H1 (cell line): ENCODE measurements at regions not wholly inside any gene's neighbourhood (a gene's known extent, or its start where the extent isn't known, plus 50 kb on each side); places are given as distances from the start of the nearest gene placed in this dataset.

Experiments
- CTCF ChIA-PET: fragments of 300-600 bp; sonication (Branson Sonifier 250); formaldehyde crosslinking; loops from one replicate; lab custom pipeline; 2021; ENCODE audit not compliant: partially characterized antibody; lab: Charles Lee
- POLR2A ChIA-PET: fragments of 300-600 bp; sonication (Branson Sonifier 250); formaldehyde crosslinking; loops from one replicate; lab custom pipeline; 2021; ENCODE audit warnings: inconsistent platforms; ENCODE audit not compliant: partially characterized antibody; lab: Charles Lee
- DNase-seq, 2 experiments: peaks; one replicate each; pipeline versions ENCODE4 v3.0.0 to v3.0.0-alpha.2; 2010 to 2022; ENCODE audit warnings: low spot score in 2 of 2, low read depth in 1 of 2, mixed read lengths in 1 of 2
- FAIRE-seq: peaks from 2 replicates; lab custom pipeline; 2011; peaks lifted over from hg19 to GRCh38; lab: Jason Lieb, UNC
- H2AFZ ChIP-seq: 2 replicates; pipeline ENCODE4 v1.8.1; 2012; ENCODE audit warnings: low read length, inconsistent platforms
- H2AK5ac ChIP-seq: 2 replicates; pipeline ENCODE4 v1.6.1; 2013; ENCODE audit warnings: low read depth, low read length
- H2BK120ac ChIP-seq: replicated peaks from 2 replicates; pipeline ENCODE3; 2013; ENCODE audit warnings: low read depth, low read length, inconsistent platforms
- H2BK12ac ChIP-seq: 2 replicates; pipeline ENCODE4 v1.6.1; 2013; ENCODE audit warnings: low read depth, low read length
- H2BK15ac ChIP-seq: 2 replicates; pipeline ENCODE4 v1.6.1; 2013; ENCODE audit warnings: low read length
- H2BK20ac ChIP-seq: 2 replicates; pipeline ENCODE4 v1.6.1; 2013; ENCODE audit warnings: low read length
- H2BK5ac ChIP-seq: 2 replicates; pipeline ENCODE4 v1.6.1; 2013; ENCODE audit warnings: low read depth, low read length
- H3K14ac ChIP-seq: 2 replicates; pipeline ENCODE4 v1.6.1; 2013; ENCODE audit warnings: inconsistent platforms; ENCODE audit not compliant: insufficient read length
- H3K18ac ChIP-seq: 2 replicates; pipeline ENCODE4 v1.6.1; 2013; ENCODE audit warnings: low read length; ENCODE audit errors: extremely low read depth
- H3K23ac ChIP-seq: 2 replicates; pipeline ENCODE4 v1.6.1; 2013; ENCODE audit warnings: inconsistent platforms; ENCODE audit not compliant: insufficient read length
- H3K23me2 ChIP-seq: 2 replicates; pipeline ENCODE4 v1.6.1; 2013; ENCODE audit warnings: low read depth, low read length
- H3K27ac ChIP-seq: 2 replicates; pipeline ENCODE4 v1.6.1; 2011; ENCODE audit warnings: low read depth, low read length, inconsistent platforms
- H3K27me3 ChIP-seq, 4 experiments: replicated peaks in 1 of 4; 1 replicate in 1 of 4; 2 replicates in 3 of 4; pipeline versions ENCODE4 v1.6.1 to v1.8.1; 2011 to 2013; ENCODE audit warnings: low read length in 3 of 4, mild to moderate bottlenecking in 3 of 4, inconsistent platforms in 2 of 4, mixed read lengths in 2 of 4, moderate library complexity in 1 of 4; ENCODE audit not compliant: control insufficient read depth in 3 of 4, insufficient read depth in 3 of 4; ENCODE audit errors: extremely low read depth in 1 of 4
- H3K36me3 ChIP-seq, 4 experiments: 2 replicates each; pipeline versions ENCODE4 v1.6.1 to v1.8.1; 2011 to 2013; ENCODE audit warnings: mild to moderate bottlenecking in 4 of 4, low read length in 3 of 4, moderate library complexity in 2 of 4, control low read depth in 1 of 4, inconsistent platforms in 1 of 4; ENCODE audit not compliant: insufficient read depth in 4 of 4, control insufficient read depth in 2 of 4
- H3K4ac ChIP-seq: replicated peaks from 2 replicates; pipeline ENCODE3; 2013; ENCODE audit warnings: low read length, low read depth, mixed read lengths, inconsistent platforms; ENCODE audit not compliant: insufficient read length
- H3K4me1 ChIP-seq, 4 experiments: replicated peaks in 1 of 4; 1 replicate in 1 of 4; 2 replicates in 3 of 4; pipeline versions ENCODE4 v1.6.1 to v1.8.1; 2011 to 2013; ENCODE audit warnings: low read length in 3 of 4, inconsistent platforms in 2 of 4, mixed read lengths in 1 of 4; ENCODE audit not compliant: insufficient read depth in 4 of 4, control insufficient read depth in 3 of 4
- H3K4me2 ChIP-seq, 2 experiments: 2 replicates each; pipeline versions ENCODE4 v1.6.1 to v1.8.1; 2011 to 2013; ENCODE audit warnings: low read depth in 2 of 2, low read length in 2 of 2, control low read depth in 1 of 2, inconsistent platforms in 1 of 2, mild to moderate bottlenecking in 1 of 2; ENCODE audit not compliant: insufficient read depth in 1 of 2
- H3K4me3 ChIP-seq, 4 experiments: fragments of 200-600, 300-600 bp in 1 of 4; sonication (generic), shearing (Covaris generic), sonication (Bioruptor Twin) in 1 of 4; 2 replicates each; pipeline versions ENCODE4 v1.5.1 to v1.8.1; 2011 to 2016; ENCODE audit warnings: low read length in 4 of 4, low read depth in 3 of 4, control low read depth in 2 of 4, inconsistent platforms in 2 of 4, mild to moderate bottlenecking in 2 of 4, mixed read lengths in 1 of 4, moderate library complexity in 1 of 4; ENCODE audit not compliant: insufficient read depth in 2 of 4; ENCODE audit errors: extremely low read depth in 1 of 4
- H3K56ac ChIP-seq: replicated peaks from 2 replicates; pipeline ENCODE3; 2013; ENCODE audit warnings: low read depth, mild to moderate bottlenecking, mixed read lengths, low read length, inconsistent platforms; ENCODE audit not compliant: insufficient read length
- H3K79me1 ChIP-seq: 2 replicates; pipeline ENCODE4 v1.6.1; 2013; ENCODE audit warnings: low read depth, low read length, control low read depth
- H3K79me2 ChIP-seq, 2 experiments: 2 replicates each; pipeline versions ENCODE4 v1.6.1 to v1.8.1; 2012 to 2013; ENCODE audit warnings: low read length in 2 of 2, mild to moderate bottlenecking in 2 of 2, inconsistent platforms in 1 of 2; ENCODE audit not compliant: insufficient read depth in 2 of 2, control insufficient read depth in 1 of 2
- H3K9ac ChIP-seq, 4 experiments: replicated peaks in 1 of 4; 1 replicate in 1 of 4; 2 replicates in 3 of 4; pipeline versions ENCODE4 v1.6.1 to v1.8.1; 2011 to 2013; ENCODE audit warnings: low read depth in 3 of 4, low read length in 3 of 4, control low read depth in 2 of 4, mild to moderate bottlenecking in 2 of 4, moderate library complexity in 2 of 4, inconsistent platforms in 1 of 4; ENCODE audit errors: extremely low read depth in 1 of 4
- H3K9me3 ChIP-seq, 2 experiments: 2 replicates each; pipeline versions ENCODE4 v1.6.1 to v1.8.1; 2012 to 2013; ENCODE audit warnings: mild to moderate bottlenecking in 2 of 2, moderate library complexity in 2 of 2, control low read depth in 1 of 2, inconsistent platforms in 1 of 2, low read depth in 1 of 2, low read length in 1 of 2, mixed read lengths in 1 of 2; ENCODE audit not compliant: insufficient read depth in 2 of 2
- H4K20me1 ChIP-seq, 2 experiments: replicated peaks in 1 of 2; 2 replicates each; pipeline versions ENCODE3 to v1.8.1; 2011 to 2013; ENCODE audit warnings: inconsistent platforms in 2 of 2, low read length in 2 of 2, mild to moderate bottlenecking in 1 of 2; ENCODE audit not compliant: insufficient read depth in 2 of 2, control insufficient read depth in 1 of 2
- H4K5ac ChIP-seq: 2 replicates; pipeline ENCODE4 v1.6.1; 2013; ENCODE audit warnings: low read length, low read depth, mixed read lengths, inconsistent platforms; ENCODE audit not compliant: insufficient read length
- H4K8ac ChIP-seq: 2 replicates; pipeline ENCODE4 v1.8.0; 2013; ENCODE audit warnings: mild to moderate bottlenecking, moderate library complexity, low read length, inconsistent platforms; ENCODE audit not compliant: insufficient read depth; ENCODE audit errors: extremely low read depth
- H4K91ac ChIP-seq: replicated peaks from 2 replicates; pipeline ENCODE3; 2013; ENCODE audit warnings: low read length, mixed read lengths, inconsistent platforms; ENCODE audit not compliant: insufficient read length
- CHD2 ChIP-seq: IDR thresholded peaks from 2 replicates; pipeline ENCODE4 v1.6.1; 2012; ENCODE audit warnings: low read length, improper control_type of control experiment
- CREB1 ChIP-seq: IDR thresholded peaks from 2 replicates; pipeline ENCODE4 v1.6.1; 2012; ENCODE audit warnings: inconsistent platforms
- CTBP2 ChIP-seq: IDR thresholded peaks from 2 replicates; pipeline ENCODE4 v1.7.0; 2011; ENCODE audit warnings: borderline replicate concordance, mild to moderate bottlenecking, moderate library complexity, mixed read lengths, low read length; ENCODE audit not compliant: insufficient read depth, insufficient read length
- EGR1 ChIP-seq: IDR thresholded peaks from 2 replicates; pipeline ENCODE4 v1.6.1; 2011; ENCODE audit warnings: low read depth, low read length, borderline replicate concordance
- GABPA ChIP-seq: IDR thresholded peaks from 2 replicates; pipeline ENCODE4 v1.6.1; 2011; ENCODE audit warnings: mild to moderate bottlenecking, low read length, moderate library complexity, borderline replicate concordance; ENCODE audit not compliant: insufficient read depth
- KDM5A ChIP-seq: fragments of 200-600 bp; IDR thresholded peaks from 2 replicates; pipeline ENCODE4 v1.7.1; 2012; ENCODE audit warnings: mild to moderate bottlenecking, low read length, inconsistent platforms, mixed read lengths
- NANOG ChIP-seq: IDR thresholded peaks from 2 replicates; pipeline ENCODE4 v1.6.1; 2011; ENCODE audit warnings: low read length, low read depth, mild to moderate bottlenecking, inconsistent platforms; ENCODE audit not compliant: insufficient read depth, poor library complexity, severe bottlenecking
- SIRT6 ChIP-seq: IDR thresholded peaks from one replicate; pipeline ENCODE4 v1.7.1; 2012; ENCODE audit warnings: low read length, inconsistent platforms
- SP4 ChIP-seq: IDR thresholded peaks from 2 replicates; pipeline ENCODE4 v1.6.1; 2012; ENCODE audit warnings: low read length, inconsistent platforms
- SUZ12 ChIP-seq: fragments of 200-600 bp; sonication (generic); IDR thresholded peaks from 2 replicates; pipeline ENCODE4 v1.6.1; 2012; ENCODE audit warnings: mild to moderate bottlenecking, inconsistent platforms, low read length, moderate library complexity, mixed read lengths
- TAF7 ChIP-seq: optimal IDR thresholded peaks from 2 replicates; pipeline ENCODE3; 2011; ENCODE audit warnings: low read depth, mild to moderate bottlenecking, inconsistent platforms, low read length, moderate library complexity, borderline replicate concordance
- TCF12 ChIP-seq: IDR thresholded peaks from 2 replicates; pipeline ENCODE4 v1.6.1; 2011; ENCODE audit warnings: low read depth, mild to moderate bottlenecking, low read length
- ZNF274 ChIP-seq: IDR thresholded peaks from 2 replicates; pipeline ENCODE4 v1.7.0; 2012; ENCODE audit warnings: low read length, borderline replicate concordance; ENCODE audit errors: extremely low read depth
- WGBS, 2 experiments: shearing (Covaris generic) in 1 of 2; methylation state at CpG; one replicate each; pipeline versions ENCODE4 v1.1.6 to v1.1.7; 2013 to 2015; ENCODE audit warnings: low lambda C conversion rate in 2 of 2, mixed read lengths in 2 of 2, inconsistent platforms in 1 of 2, low coverage in 1 of 2, missing lambda C conversion rate in 1 of 2; ENCODE audit not compliant: insufficient replicate concordance in 2 of 2, insufficient coverage in 1 of 2, insufficient read length in 1 of 2; ENCODE audit errors: extremely low coverage in 1 of 2, missing lambda C conversion rate in 1 of 2; 5-methylcytosine and 5-hydroxymethylcytosine counted together

- Histone ChIP-seq H4K91ac (no peak overlapping the region), H2BK120ac (no peak overlapping the region), H3K14ac (no peak overlapping the region), H4K20me1 (no peaks in the 10 kb centered on the region), H2AFZ (no peak overlapping the region), H3K4me2 (peak overlapping the region in 1 of 2 experiments; percentile 6; a peak in 1 of 4 replicates), H3K4me3 (no peak overlapping the region), H2BK5ac (peak overlapping the region; percentile 38; the same call in 1 of the 2 replicates), H2BK12ac (peak overlapping the region; percentile 71), H3K36me3 (no peaks in the 10 kb centered on the region), H3K9me3 (no peaks in the 10 kb centered on the region), H3K23me2 (no peaks in the 10 kb centered on the region), H3K27me3 (no peaks in the 10 kb centered on the region), H3K23ac (no peak overlapping the region), H2BK15ac (peak overlapping the region; percentile 48; the same call in 1 of the 2 replicates), H3K27ac (no peak overlapping the region), H2AK5ac (no peak overlapping the region), H3K4ac (no peak overlapping the region), H3K4me1 (peaks cover 0 to 13% (median 10%) of the 10 kb centered on the region in 4 experiments; a peak in 6 of 7 replicates), H3K18ac (0 out of 2 replicates have a peak overlapping the region, but pooled peaks have one; percentile 32), H3K79me2 (no peaks in the 10 kb centered on the region), H2BK20ac (peak overlapping the region; percentile 48; the same call in 1 of the 2 replicates), H4K8ac (peak overlapping the region; percentile 31), H3K9ac (no peak overlapping the region), H3K56ac (no peak overlapping the region), H3K79me1 (no peaks in the 10 kb centered on the region), H4K5ac (no peak overlapping the region)
- no peak for DNase-seq
- POLR2A ChIA-PET: no interaction called here
- FAIRE-seq: no peak
- WGBS, 2 experiments: 86% methylated on average over 13 of the region's 13 CpGs; no CpG with 5 or more reads in 1 of the 2 experiments
- CTCF ChIA-PET: interaction anchor here (0.6 to 16.2 kb wide), 6 partner anchors 10 to 328 kb away, joined by 3 to 164 read pairs (median 4); no protein-coding TSS in a partner anchor
- no peak for TF ChIP-seq TAF7
- no peak for TF ChIP-seq CHD2
- TF ChIP-seq CTBP2: no peak
- TF ChIP-seq SP4: no peak
- no peak for TF ChIP-seq EGR1
- TF ChIP-seq TCF12: no peak
- no peak for TF ChIP-seq SUZ12
- TF ChIP-seq SIRT6: no peak
- no peak for TF ChIP-seq NANOG
- no peak for TF ChIP-seq ZNF274
- TF ChIP-seq GABPA: no peak
- TF ChIP-seq CREB1: no peak
- no peak for TF ChIP-seq KDM5A
These were observed 58.1 kb upstream of the EPCAM start for GRCh38 chr2:47310801-47311560.
